H9 (cell line): ENCODE measurements at regions not wholly inside any gene's neighbourhood (a gene's known extent, or its start where the extent isn't known, plus 50 kb on each side); places are given as distances from the start of the nearest gene placed in this dataset.

ENCODE experiments used
- DNase-seq: peaks from one replicate; pipeline ENCODE4 v3.0.0-alpha.2; 2017
- H2AFZ ChIP-seq: one replicate; pipeline ENCODE4 v1.6.1; 2013; ENCODE audit warnings: mild to moderate bottlenecking, low read length, control low read depth, moderate library complexity
- H2AK5ac ChIP-seq: 2 replicates; pipeline ENCODE4 v1.6.1; 2013; ENCODE audit warnings: low read length, control low read depth, mixed read lengths; ENCODE audit not compliant: insufficient read length
- H2BK120ac ChIP-seq: one replicate; pipeline ENCODE4 v1.6.1; 2013; ENCODE audit warnings: low read depth, mild to moderate bottlenecking, low read length, control low read depth, inconsistent platforms; ENCODE audit not compliant: poor library complexity, severe bottlenecking
- H2BK12ac ChIP-seq: 2 replicates; pipeline ENCODE4 v1.6.1; 2013; ENCODE audit warnings: low read length, control low read depth, mixed read lengths, low read depth; ENCODE audit not compliant: insufficient read length
- H2BK15ac ChIP-seq: 2 replicates; pipeline ENCODE4 v1.6.1; 2013; ENCODE audit warnings: low read depth, low read length, control low read depth
- H2BK20ac ChIP-seq: one replicate; pipeline ENCODE4 v1.6.1; 2013; ENCODE audit warnings: low read depth, mild to moderate bottlenecking, low read length, control low read depth, inconsistent platforms; ENCODE audit not compliant: poor library complexity, severe bottlenecking
- H2BK5ac ChIP-seq: 2 replicates; pipeline ENCODE4 v1.6.1; 2013; ENCODE audit warnings: low read length, control low read depth, mixed read lengths; ENCODE audit not compliant: insufficient read length
- H3K14ac ChIP-seq: 2 replicates; pipeline ENCODE4 v1.6.1; 2013; ENCODE audit warnings: low read length, control low read depth; ENCODE audit not compliant: insufficient read depth
- H3K18ac ChIP-seq: 2 replicates; pipeline ENCODE4 v1.6.1; 2013; ENCODE audit warnings: low read depth, mild to moderate bottlenecking, mixed read lengths, low read length, control low read depth; ENCODE audit not compliant: insufficient read length
- H3K23ac ChIP-seq: 2 replicates; pipeline ENCODE4 v1.6.1; 2013; ENCODE audit warnings: low read length, control low read depth, mixed read lengths, low read depth; ENCODE audit not compliant: insufficient read length
- H3K23me2 ChIP-seq: 2 replicates; pipeline ENCODE4 v1.6.1; 2013; ENCODE audit warnings: low read depth, mild to moderate bottlenecking, mixed read lengths, low read length, control low read depth; ENCODE audit not compliant: insufficient read length, poor library complexity, severe bottlenecking
- H3K27ac ChIP-seq: 2 replicates; pipeline ENCODE4 v1.5.1; 2013; ENCODE audit warnings: low read length, control low read depth, mixed read lengths, low read depth; ENCODE audit not compliant: insufficient read length
- H3K27me3 ChIP-seq: 2 replicates; pipeline ENCODE4 v1.6.1; 2013; ENCODE audit warnings: low read length, control low read depth, inconsistent platforms; ENCODE audit not compliant: insufficient read depth
- H3K4ac ChIP-seq: 2 replicates; pipeline ENCODE4 v1.6.1; 2013; ENCODE audit warnings: low read depth, mild to moderate bottlenecking, control low read depth, inconsistent platforms, low read length, moderate library complexity
- H3K4me1 ChIP-seq: 2 replicates; pipeline ENCODE4 v1.6.1; 2013; ENCODE audit warnings: low read length, control low read depth, inconsistent platforms; ENCODE audit not compliant: insufficient read depth
- H3K4me2 ChIP-seq: 2 replicates; pipeline ENCODE4 v1.6.1; 2013; ENCODE audit warnings: low read length, control low read depth, mixed read lengths; ENCODE audit not compliant: insufficient read length, insufficient read depth
- H3K56ac ChIP-seq: 2 replicates; pipeline ENCODE4 v1.6.1; 2013; ENCODE audit warnings: low read depth, mild to moderate bottlenecking, mixed read lengths, low read length, control low read depth; ENCODE audit not compliant: insufficient read length
- H3K79me1 ChIP-seq: 2 replicates; pipeline ENCODE4 v1.6.1; 2013; ENCODE audit warnings: low read depth, mild to moderate bottlenecking, moderate library complexity, low read length, control low read depth, inconsistent platforms; ENCODE audit not compliant: insufficient read depth, poor library complexity, severe bottlenecking
- H3K79me2 ChIP-seq: 2 replicates; pipeline ENCODE4 v1.6.1; 2013; ENCODE audit warnings: low read length, control low read depth, inconsistent platforms; ENCODE audit not compliant: insufficient read depth
- H3K9ac ChIP-seq: 2 replicates; pipeline ENCODE4 v1.6.1; 2013; ENCODE audit warnings: low read length, control low read depth, mixed read lengths; ENCODE audit not compliant: insufficient read length; ENCODE audit errors: extremely low read depth
- H3K9me3 ChIP-seq: one replicate; pipeline ENCODE4 v1.6.1; 2013; ENCODE audit warnings: low read depth, low read length, inconsistent platforms; ENCODE audit not compliant: control insufficient read depth
- H3T11ph ChIP-seq: one replicate; pipeline ENCODE4 v1.6.1; 2013; ENCODE audit warnings: mild to moderate bottlenecking, low read length, control low read depth, inconsistent platforms
- H4K20me1 ChIP-seq: one replicate; pipeline ENCODE4 v1.6.1; 2013; ENCODE audit not compliant: control insufficient read depth, insufficient read length, insufficient read depth
- H4K5ac ChIP-seq: 2 replicates; pipeline ENCODE4 v1.6.1; 2013; ENCODE audit warnings: low read depth, mild to moderate bottlenecking, mixed read lengths, low read length, control low read depth; ENCODE audit not compliant: insufficient read length
- H4K8ac ChIP-seq: replicated peaks from 2 replicates; pipeline ENCODE4 v1.6.1; 2013; ENCODE audit warnings: low read length, control low read depth, mixed read lengths, low read depth; ENCODE audit not compliant: insufficient read length
- H4K91ac ChIP-seq: 2 replicates; pipeline ENCODE4 v1.6.1; 2013; ENCODE audit warnings: low read depth, mild to moderate bottlenecking, moderate library complexity, mixed read lengths, low read length, control low read depth; ENCODE audit not compliant: insufficient read length
- H3K27ac Mint-ChIP-seq, 3 experiments: 2 replicates in 2 of 3; 3 replicates in 1 of 3; pipeline ENCODE4 v1.8.0; 2020 to 2021; ENCODE audit warnings: mixed read lengths in 3 of 3, mild to moderate bottlenecking in 1 of 3, moderate library complexity in 1 of 3
- H3K27me3 Mint-ChIP-seq: 2 replicates; pipeline ENCODE4 v1.8.0; 2021; ENCODE audit warnings: low read depth, mild to moderate bottlenecking, moderate library complexity, mixed read lengths
- H3K36me3 Mint-ChIP-seq, 3 experiments: 2 replicates in 2 of 3; 3 replicates in 1 of 3; pipeline ENCODE4 v1.8.0; 2020 to 2021; ENCODE audit warnings: low read depth in 3 of 3, mixed read lengths in 3 of 3; ENCODE audit not compliant: insufficient read depth in 1 of 3
- H3K4me1 Mint-ChIP-seq, 2 experiments: 2 replicates each; pipeline ENCODE4 v1.8.0; 2020; ENCODE audit warnings: mixed read lengths in 2 of 2
- H3K4me3 Mint-ChIP-seq, 2 experiments: 2 replicates in 1 of 2; 3 replicates in 1 of 2; pipeline ENCODE4 v1.8.0; 2020 to 2021; ENCODE audit warnings: mild to moderate bottlenecking in 2 of 2, mixed read lengths in 2 of 2, moderate library complexity in 1 of 2
- H3K9me3 Mint-ChIP-seq, 2 experiments: 2 replicates in 1 of 2; 3 replicates in 1 of 2; pipeline ENCODE4 v1.8.0; 2020; ENCODE audit warnings: mild to moderate bottlenecking in 2 of 2, mixed read lengths in 2 of 2, moderate library complexity in 1 of 2
- WGBS: extraction: QIAGEN DNeasy Blood & Tissue Kit; methylation state at CpG from one replicate; pipeline ENCODE4 v1.1.7; 2013; ENCODE audit warnings: missing lambda C conversion rate, low lambda C conversion rate, mixed read lengths; ENCODE audit not compliant: insufficient read length; ENCODE audit errors: extremely low coverage; 5-methylcytosine and 5-hydroxymethylcytosine counted together
- TF ChIP-seq, protein P1 (sequence below): fragments of 200-600 bp; sonication (generic); conservative IDR thresholded peaks from 3 replicates; pipeline ENCODE4 v1.8.0; 2021; ENCODE audit warnings: antibody characterized with exemption, mild to moderate bottlenecking

DNA sequence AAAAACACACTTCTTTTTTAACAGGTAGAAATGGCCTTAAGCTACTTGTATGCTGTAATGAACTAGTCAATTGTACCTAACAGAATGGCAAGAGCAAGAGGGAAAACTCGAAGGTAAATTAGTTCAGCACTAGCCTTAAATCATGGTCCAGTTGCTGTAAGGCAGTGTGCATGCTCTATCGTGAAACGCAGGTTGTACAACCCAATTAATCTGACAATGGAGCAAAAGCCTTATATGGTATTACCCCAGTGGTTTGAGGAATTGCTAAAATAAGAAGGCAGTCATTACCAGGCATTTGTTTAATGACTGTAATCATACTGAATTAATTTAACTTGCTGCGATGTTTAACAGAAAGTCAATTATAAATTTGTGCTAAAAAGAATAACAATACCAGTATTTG, 69.3 kb upstream of the SOX4 start:
- no peak overlapping the region for H3K4me3 Mint-ChIP-seq
- no peak overlapping the region for H3K27ac ChIP-seq

More for the DNA sequence above, 69.3 kb upstream of the SOX4 start:
- Histone ChIP-seq H4K5ac (no peak overlapping the region), H3K56ac (no peak overlapping the region), H3K9ac (no peak overlapping the region), H2BK20ac (no peak overlapping the region), H3K23me2 (no peaks in the 10 kb centered on the region), H3K4ac (no peak overlapping the region), H2AFZ (no peak overlapping the region), H3K79me1 (no peaks in the 10 kb centered on the region), H2BK5ac (no peak overlapping the region), H2BK120ac (no peak overlapping the region), H3K4me2 (no peak overlapping the region), H3K4me1 (no peaks in the 10 kb centered on the region; the same call in 1 of the 2 replicates), H3K23ac (no peak overlapping the region), H3K14ac (no peak overlapping the region), H3K9me3 (no peaks in the 10 kb centered on the region), H3K79me2 (no peaks in the 10 kb centered on the region), H4K91ac (no peak overlapping the region), H2BK12ac (no peak overlapping the region), H3T11ph (no peak overlapping the region), H4K8ac (no peak overlapping the region), H4K20me1 (no peaks in the 10 kb centered on the region), H2BK15ac (no peak overlapping the region), H3K27me3 (no peaks in the 10 kb centered on the region), H3K18ac (no peak overlapping the region), H2AK5ac (no peak overlapping the region)
- Mint-ChIP-seq H3K27me3 (peaks cover 1% of the 10 kb centered on the region; the same call in 1 of the 2 replicates), H3K27ac (no peak overlapping the region), H3K36me3 (no peaks in the 10 kb centered on the region), H3K4me1 (peaks cover 19 to 24% of the 10 kb centered on the region in 2 experiments), H3K9me3 (no peaks in the 10 kb centered on the region)
- no peak for DNase-seq
- TF ChIP-seq, protein P1, sequence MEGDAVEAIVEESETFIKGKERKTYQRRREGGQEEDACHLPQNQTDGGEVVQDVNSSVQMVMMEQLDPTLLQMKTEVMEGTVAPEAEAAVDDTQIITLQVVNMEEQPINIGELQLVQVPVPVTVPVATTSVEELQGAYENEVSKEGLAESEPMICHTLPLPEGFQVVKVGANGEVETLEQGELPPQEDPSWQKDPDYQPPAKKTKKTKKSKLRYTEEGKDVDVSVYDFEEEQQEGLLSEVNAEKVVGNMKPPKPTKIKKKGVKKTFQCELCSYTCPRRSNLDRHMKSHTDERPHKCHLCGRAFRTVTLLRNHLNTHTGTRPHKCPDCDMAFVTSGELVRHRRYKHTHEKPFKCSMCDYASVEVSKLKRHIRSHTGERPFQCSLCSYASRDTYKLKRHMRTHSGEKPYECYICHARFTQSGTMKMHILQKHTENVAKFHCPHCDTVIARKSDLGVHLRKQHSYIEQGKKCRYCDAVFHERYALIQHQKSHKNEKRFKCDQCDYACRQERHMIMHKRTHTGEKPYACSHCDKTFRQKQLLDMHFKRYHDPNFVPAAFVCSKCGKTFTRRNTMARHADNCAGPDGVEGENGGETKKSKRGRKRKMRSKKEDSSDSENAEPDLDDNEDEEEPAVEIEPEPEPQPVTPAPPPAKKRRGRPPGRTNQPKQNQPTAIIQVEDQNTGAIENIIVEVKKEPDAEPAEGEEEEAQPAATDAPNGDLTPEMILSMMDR, result no peak
- no CpG with 5 or more reads among the region's 4 CpGs for WGBS
